HK-2 (cell line): ENCODE measurements at regions not wholly inside any gene's neighbourhood (a gene's known extent, or its start where the extent isn't known, plus 50 kb on each side); places are given as distances from the start of the nearest gene placed in this dataset.
"Not testable (repeated sequence)": the region's sequence is repeated elsewhere in the genome, so short reads cannot be mapped to it uniquely, and the experiment has no call there.

ENCODE experiments used
- DNase-seq: peaks from one replicate; pipeline ENCODE4 v3.0.0-alpha.2; 2018; ENCODE audit not compliant: unreplicated experiment

DNA sequence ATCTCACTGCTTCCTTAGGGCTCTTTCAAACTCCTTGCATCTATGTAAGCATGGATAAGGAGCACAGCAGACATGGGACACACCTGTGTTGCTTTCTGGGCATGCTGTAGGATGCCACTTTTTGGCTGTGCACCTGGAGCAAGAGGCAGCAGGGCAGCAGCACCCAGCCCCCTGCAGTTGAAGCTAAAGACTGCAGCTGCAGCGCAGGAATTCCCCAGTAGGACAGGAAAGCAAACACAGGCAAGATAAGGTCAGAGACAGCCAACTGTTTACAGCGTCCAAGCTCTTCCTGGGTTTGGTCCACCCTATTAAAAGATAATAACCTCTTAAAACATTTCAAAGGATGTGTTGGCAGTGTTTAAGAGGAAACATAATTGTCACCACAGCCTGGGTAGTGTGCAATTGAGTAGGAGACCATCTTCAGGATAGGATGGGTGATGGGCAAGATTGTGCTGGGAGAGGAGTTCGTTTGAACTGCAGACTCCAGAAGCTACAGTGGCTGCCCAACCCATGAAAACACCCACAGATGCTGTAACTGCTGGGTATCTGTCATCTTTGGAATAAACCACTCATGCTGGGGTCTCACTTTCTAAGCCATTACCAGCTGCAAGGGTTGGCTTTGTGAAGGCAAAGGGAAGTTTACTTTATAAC lies 242.3 kb upstream of the PLGLB1 start:
- DNase-seq: not testable (repeated sequence)

DNA sequence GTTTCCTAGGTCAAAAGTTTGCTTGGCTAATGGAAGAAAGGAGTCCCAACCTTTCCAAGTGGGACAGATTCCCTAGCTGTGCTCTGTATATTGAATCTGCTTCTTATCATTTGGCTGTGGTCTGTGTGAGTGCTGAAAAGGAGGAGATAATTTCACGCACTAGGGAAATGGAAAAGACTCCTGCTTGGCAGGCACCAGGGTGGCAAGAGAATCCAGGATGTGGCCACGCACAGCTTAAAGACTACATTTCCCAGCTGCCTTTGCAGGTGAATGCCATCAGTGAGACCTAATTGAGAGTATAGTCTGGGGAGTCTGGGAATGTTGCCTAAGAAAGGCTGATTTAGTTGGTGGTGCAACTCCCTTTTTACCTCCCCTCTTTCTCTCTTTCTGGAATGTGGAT lies 253.5 kb upstream of the PLGLB1 start:
- DNase-seq: not testable (repeated sequence)

DNA sequence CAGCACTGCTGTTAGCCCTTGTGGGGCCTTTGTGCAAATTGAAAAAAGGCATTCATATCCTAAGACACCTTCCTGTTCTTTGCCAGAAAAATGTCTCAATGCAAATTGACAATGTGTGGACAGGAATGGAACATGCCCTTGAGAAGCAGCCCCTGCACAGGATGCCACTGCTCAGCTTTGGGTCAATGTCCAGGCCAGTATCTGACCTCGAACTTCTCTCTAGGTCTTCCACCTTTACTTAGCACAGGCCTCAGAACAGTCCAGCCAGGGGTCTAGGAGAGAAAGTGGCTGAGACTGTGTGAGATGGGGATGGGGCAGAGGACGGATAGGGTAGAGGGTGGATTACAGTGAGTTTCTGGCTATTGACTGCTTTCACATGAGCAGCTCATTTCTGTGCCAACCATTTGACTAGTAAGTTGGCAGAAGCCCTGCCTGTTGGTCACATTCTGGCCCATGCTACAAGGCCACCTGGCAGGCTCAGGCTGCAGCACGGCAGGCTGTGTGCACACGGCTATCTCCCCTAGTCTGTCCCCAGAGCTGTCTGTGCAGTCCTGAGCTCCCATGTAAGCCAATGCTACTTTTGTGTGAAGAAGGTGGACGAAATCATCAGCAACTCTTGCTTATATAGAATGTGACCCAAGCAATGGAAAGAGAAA lies 254.5 kb upstream of the PLGLB1 start:
- not testable (repeated sequence) for DNase-seq

DNA sequence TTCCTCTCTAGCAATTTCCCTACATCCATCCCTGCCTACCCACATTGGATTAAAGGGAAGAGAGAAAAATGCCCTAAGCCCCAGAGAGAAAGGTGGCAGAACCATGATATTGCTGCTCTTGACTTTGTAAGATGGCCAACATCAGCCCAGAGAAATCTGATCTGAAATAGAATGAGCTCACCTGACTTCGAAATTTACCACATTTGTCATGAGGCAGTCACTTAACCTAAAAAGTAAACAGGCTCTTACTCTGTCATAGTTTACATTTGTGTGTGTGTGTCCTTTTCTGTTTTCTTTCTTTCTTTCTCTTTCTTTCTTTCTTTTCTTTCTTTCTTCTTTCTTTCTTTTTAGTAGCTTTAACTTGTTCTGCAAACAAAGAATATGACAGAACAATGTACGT lies 255.0 kb upstream of the PLGLB1 start:
- DNase-seq: not testable (repeated sequence)

DNA sequence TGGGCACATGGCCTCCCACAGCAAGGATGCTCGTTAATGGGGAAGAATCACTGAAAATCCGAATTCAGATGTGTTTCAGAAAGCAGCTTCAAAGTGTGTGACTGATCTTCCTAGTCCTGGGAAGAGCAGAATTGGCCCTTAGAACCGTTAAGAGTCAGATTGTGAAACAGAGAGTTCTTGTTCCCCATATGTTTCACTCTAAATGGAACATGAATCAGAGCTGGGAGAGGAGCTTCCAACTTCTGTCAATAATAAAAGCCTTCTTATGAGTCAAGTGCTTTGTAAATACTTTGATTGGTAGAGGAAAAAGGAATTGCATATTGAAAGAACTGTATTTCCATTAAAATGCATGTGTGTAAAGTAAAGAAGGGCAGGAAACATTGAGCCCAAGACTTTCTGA lies 256.1 kb upstream of the PLGLB1 start:
- DNase-seq: not testable (repeated sequence)

DNA sequence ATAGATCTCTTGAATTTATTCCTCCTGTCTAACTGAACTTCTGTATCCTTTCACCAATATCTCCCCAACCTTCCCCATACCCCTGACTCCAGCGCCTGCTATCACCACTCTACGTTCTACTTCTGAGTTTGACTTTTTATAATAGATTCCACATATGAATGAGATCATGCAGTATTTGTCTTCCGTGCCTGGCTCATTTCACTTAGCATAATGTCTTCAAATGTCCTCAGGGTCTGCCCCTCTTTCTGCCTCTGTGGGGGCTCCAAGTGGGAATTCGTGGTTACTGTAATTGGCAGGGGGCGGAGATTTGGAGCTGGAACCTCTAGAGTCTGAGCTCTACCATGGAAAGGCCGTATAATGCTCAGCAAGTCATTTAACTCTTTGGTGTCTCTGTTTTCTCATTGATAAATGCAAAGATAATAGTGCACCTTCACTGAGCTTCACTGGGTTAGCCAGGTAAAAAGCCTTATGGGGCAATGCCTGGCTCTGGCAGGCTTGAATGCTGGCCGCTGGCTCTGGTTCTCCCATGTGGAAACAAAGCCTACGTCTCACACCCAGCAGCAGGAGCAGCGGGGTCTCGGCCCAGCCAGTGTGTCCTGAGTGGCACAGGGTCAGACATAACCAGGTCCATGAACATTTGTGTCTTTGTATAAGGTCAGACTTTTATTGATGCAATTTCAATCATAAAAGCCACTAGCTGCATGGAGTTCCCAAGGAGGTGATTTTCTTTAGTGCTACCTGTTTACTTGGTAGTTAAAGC lies 259.1 kb upstream of the PLGLB1 start:
- DNase-seq: not testable (repeated sequence)

DNA sequence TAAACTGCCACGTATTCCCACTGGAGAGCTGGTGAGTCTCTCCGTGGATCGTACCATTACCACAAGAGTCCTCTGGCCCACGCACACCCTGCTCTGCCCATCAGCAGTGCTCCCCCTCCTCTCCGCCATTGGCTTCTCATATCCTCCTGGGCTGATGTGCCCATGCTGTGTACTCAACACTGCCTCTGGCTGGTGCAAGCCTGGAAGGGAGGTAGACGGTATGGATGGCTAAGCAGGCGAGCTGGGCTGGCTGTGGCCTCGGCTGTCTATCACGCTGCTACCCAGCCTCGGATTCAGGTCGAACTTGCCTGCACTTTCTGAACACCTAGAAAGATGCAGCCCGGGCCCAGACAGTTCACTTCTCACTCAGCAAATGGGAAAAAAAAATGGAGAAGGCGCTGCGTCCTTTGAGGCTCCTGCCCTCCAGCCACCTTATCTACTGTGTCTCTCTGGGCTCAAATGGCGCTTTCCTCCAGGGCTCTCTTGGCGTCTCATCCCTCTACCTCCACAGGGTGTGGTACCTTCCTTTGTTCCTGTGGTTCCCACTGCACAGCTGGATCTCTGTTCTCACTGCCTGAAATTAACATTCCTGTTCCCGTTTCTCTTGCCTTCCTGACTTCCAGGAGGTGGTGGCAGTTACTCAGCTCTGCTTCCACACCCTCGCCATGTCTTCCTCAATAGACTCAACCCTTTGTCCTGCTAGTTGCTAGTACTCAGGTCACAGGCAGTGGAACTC lies 262.3 kb upstream of the PLGLB1 start:
- not testable (repeated sequence) for DNase-seq

DNA sequence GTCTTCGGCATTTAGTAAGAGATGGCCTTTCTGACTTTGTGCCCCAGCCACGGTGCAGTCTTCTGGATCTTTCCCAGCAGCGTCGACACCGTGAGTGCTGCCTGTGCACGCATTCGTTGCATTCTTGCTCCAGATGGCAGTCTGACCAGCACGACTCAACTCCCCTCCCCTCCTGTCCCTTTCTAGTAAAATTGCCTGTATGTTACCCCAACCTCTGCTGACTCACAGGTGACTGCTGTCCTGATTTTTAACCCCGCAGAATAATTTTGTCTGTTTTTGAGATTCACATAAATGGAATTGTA lies 262.8 kb upstream of the PLGLB1 start:
- DNase-seq: not testable (repeated sequence)

DNA sequence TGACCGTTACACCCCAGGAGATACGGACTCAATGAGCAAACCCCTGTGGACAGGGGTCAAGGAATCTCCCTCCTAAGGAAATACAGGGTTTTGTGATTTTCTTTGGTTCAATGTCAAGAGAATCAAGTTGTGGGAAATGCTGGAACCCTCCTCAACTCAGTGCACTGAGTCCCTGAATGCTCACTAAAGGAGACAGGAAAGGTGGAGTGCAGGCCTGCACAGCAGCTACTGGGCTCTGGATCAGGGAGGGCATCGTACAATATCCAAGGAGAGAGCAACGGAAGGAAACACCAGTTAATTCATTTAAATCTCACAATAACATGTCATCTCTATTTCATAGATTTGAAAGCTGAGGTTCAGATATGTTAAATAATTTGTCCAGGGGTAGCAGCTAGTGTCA lies 263.5 kb upstream of the PLGLB1 start:
- not testable (repeated sequence) for DNase-seq

DNA sequence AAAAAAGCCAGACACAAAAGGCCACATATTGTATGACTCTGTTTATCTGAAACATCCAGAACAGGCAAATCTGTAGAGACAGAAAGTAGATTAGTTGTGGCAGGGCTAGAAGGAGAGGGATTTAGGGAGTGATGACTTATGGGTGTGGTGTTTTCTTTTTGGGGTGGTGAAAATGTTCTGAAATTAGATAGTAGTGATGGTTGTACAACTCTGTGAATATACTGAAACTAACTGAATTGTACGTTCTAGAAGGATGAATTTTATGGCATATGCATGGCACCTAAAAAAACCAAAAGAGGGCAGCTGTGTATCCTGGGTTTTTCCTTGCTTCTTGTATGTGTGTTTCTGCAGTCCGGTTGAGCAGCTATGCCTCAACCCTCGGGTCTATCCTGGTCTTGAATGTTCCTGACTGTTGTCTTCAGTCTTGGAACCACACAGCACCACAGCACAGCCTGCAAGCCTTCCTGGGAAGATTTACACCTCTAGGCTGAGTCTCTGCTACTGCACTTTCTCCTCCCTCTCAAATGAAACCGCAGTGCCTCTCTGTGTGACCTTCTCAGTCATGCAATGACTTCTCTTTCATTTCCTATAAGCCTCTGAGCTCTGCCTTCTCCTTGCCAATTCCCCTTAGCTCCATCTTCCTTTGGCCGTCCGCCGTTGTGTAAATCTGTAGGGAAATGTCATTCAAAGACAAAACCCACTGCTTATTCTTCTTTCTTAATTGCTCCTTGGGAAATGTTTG lies 269.1 kb upstream of the PLGLB1 start:
- not testable (repeated sequence) for DNase-seq

DNA sequence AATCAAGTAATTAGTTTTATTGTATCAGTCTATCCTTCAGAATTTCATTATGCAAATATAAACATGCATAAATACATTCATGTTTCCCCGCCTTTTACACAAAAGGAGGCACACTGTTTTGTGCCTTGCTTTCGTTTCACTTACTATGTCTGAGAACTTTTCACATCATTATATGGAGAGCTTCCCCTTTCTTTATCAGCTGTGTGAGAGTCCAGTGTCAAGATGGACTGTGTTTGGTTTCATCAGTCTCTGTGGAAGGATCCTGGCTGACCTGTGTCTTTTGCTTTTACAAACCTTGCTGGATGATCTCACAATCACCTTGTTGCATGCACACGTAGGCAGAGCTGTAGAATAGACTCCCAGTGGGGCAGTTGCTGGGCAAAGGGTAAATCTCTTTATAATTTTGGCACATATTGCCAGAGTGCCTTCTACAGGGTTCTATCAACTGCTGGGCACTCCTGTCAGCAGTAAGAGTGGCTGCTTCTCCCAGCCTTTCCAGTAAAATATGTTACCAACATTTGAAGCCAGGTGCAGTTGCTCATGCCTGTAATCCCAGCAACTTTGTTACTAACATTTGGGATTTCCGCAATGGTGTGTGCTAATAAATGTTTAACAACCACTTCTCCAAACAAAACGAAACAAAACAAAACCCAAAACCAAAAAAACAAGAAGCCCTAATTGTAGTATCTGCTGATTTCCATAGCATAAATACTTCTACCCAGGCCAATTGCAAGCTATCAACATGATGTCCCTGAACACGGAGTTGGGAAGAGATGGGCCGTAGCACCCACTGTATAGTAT lies 270.0 kb upstream of the PLGLB1 start:
- not testable (repeated sequence) for DNase-seq

DNA sequence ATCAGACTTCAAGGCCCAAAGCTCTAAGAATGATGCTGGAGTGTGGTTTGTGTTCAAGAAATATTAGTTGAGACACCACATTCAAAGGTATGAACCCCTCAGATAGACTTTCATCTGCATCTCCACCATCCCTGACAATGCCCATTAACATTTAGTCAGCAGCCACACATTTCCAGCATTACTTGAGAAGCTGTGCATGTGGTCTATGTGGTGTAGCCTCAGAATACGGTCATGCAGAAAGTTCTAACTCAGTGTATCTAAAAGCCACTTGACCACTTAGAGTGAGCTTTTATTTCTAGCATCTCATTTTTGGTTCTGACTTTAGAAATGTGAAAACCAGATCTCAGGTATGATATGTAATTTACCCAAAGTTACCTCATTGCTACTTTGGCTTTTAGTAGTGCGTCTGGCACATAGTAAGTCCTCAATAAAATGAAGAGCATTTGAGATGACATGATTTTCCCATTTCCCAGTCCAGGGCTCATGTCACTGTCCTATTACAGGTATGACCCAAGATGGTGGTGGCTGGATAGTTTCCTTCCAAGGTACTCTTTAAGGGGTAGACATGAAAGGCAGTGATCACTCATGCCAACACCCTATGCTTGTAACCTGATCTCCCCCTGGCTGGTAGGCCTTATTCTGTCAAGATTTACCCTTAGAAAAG lies 272.4 kb upstream of the PLGLB1 start:
- DNase-seq: not testable (repeated sequence)

DNA sequence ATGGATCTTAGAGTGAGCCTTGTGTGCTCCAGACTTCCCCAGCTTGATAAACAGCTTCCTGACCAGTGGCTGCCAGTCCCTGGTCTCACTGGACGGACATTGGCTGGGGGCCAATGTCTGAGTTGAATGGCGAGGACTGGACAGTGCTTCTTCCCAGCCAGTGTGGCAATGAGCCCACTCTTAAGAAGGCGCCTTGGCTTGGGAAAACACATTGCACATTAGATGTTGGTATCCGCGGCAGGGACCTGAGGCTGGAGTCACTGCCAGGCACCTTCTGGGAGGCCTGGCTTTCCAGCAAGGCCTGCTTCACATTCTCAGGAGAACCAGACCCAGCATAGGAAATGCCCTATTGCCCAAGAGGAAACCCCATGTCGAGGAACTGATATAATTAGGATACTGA lies 273.5 kb upstream of the PLGLB1 start:
- not testable (repeated sequence) for DNase-seq

DNA sequence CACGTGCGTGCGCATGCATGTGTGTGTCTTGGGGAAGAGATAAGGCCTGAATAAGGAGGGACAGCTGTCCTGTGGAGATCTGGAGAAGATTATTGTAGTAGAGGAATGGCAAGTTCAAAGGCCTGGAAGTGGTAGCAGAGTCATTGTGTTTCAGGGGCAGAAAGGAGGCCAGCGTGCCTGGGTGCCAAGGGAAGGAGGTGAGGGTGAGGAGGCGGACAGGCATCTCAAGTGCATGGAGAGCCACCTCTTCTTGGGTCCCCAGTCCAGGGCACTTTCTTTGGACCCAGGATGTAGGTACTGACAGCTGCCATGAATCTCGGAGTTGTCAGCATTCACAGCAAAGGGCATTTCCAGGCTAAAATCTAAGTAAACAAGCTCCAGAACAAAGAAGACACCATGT lies 279.7 kb upstream of the PLGLB1 start:
- not testable (repeated sequence) for DNase-seq

DNA sequence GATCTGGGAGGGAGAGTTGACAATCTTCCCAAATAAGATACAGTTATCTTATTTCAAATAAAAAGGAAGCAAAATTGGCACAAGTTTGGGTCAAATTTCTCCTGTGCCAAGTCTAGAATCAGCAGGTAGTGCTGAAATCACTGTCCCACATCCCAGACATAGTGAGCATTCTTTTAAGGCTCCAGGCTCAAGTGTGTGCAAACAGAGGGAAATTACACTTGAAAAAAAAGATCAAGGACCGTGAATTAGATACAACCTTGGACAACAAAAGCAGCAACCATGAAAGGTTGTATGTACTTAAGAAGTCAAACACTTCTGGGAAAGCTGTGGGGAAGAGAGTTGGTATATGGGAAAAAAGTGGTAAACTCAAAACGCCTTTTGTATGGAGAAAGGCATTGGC lies 280.2 kb upstream of the PLGLB1 start:
- not testable (repeated sequence) for DNase-seq

DNA sequence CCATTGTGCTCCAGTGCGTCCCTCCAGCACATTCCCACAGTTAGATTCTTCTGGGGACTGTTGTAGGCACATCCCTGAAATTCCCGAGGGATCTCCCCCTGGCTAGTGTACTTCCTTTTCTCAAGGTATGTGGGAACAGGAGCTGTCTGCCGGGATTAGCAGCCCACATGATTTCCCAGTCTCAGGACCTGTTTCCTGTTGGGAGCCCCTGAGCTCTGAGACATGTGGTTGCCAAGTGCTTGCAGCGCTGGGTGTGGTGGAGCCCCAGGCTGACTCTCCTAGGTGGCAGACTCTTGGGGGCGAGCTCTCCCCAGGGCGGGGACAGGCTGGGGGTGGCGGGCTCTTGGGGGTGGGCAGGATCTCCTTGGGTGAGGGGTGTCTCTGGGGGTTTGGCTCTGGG lies 287.0 kb upstream of the PLGLB1 start:
- not testable (repeated sequence) for DNase-seq

DNA sequence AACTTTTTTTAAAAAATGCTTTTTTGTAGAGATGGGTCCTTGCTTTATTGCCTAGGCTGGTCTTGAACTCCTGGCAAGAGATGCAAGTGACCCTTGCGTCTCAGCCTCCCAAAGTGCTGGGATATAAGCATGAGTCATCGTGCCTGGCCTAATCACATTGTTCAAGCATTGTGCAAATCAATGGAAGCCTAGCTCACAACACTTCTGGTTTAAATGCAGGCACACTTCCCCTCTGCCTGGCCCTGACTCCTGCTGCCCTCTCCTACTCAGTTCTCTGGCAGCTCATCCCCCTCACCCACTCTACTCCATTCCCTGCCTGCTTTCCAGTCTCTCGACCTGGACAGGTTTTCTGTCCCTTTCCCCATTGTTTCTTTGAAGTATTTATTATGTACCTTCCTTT lies 288.1 kb upstream of the PLGLB1 start:
- not testable (repeated sequence) for DNase-seq

DNA sequence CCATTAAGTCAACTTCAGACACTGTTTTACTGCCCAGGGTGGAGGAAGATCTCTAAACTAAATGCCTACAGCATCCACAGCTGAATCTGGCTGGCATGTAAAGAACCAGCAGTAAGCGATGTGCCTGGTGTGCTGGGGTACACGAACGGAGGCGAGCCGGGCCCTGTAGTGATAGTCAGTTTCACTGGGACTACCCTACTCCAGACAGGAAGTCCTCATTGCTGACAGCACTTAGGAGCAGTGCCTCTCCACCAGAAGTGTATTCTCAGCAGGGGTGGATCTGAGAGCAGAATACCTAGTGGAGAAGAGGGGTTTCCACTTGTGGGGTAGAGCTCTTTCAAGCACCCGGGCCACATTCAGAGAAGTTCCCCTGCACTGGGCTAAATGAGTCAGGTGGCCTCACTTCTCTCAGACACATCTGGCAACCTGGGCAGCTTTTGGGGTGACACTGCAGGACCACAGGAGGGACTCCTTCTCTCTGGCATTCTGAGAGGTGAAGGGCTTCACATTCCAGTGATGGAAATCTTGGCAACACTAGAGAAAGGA lies 290.3 kb upstream of the PLGLB1 start:
- DNase-seq: not testable (repeated sequence)

DNA sequence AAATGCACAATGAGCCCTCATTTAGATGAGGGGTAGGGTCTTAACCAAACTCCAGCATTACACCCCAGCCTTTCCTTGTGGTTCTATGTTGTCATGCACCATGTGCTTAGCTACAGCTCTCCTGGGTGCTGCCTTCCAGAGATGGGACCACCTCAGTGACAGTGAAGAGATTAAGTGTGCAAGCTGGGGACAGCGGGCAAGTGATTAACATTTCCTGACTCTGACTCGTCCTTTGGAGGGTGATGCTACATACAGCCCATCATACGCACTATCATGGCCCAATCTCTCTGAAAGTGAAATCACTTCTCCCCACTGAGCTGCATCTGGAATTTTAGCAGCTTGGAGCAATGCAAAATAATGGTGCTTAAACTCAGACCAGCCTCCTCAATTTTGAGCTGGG lies 293.0 kb upstream of the PLGLB1 start:
- not testable (repeated sequence) for DNase-seq
